Mucosa of descending colon (tissue), 3 donors: ENCODE measurements at regions not wholly inside any gene's neighbourhood (a gene's known extent, or its start where the extent isn't known, plus 50 kb on each side); places are given as distances from the start of the nearest gene placed in this dataset.

Experiments used
- ATAC-seq: fragments of 200-7000 bp; cut with Tn5 transposase; one replicate; pipeline ENCODE4 v1.9.1; 2020; ENCODE audit warnings: mild to moderate bottlenecking, moderate library complexity
- DNase-seq, 3 donors: peaks; one replicate each; pipeline ENCODE4 v3.0.0-alpha.2; 2020
- H3K36me3 ChIP-seq: fragments of 200-600 bp; one replicate; pipeline ENCODE4 v1.8.0; 2021; ENCODE audit warnings: low read depth, mild to moderate bottlenecking
- H3K4me1 ChIP-seq: fragments of 200-600 bp; one replicate; pipeline ENCODE4 v1.8.0; 2021; ENCODE audit warnings: low read depth, mild to moderate bottlenecking
- H3K4me3 ChIP-seq: fragments of 200-600 bp; one replicate; pipeline ENCODE4 v1.8.0; 2021; ENCODE audit warnings: mild to moderate bottlenecking
- H3K9me3 ChIP-seq: fragments of 200-600 bp; one replicate; pipeline ENCODE4 v1.8.0; 2021; ENCODE audit warnings: mild to moderate bottlenecking
- CTCF ChIP-seq: fragments of 200-600 bp; IDR thresholded peaks from one replicate; pipeline ENCODE4 v1.8.0; 2022; ENCODE audit warnings: antibody characterized with exemption, mild to moderate bottlenecking
- intact Hi-C, 2 donors: fragments of 100-400 bp; cut with DNase I in 1 of 2; cut with micrococcal nuclease in 1 of 2; formaldehyde crosslinking; loops; one replicate each; pipeline versions ENCODE4 v1.11.0 to v1.11.1; 2022; cut with DNase I, micrococcal nuclease
- donor health status: DM: no; HTN: no; CAD: no; lungs with moderate emphysema.
- donor health status: DM: no; HTN: no; CAD: no.
- donor health status: DM: no; HTN: yes; CAD: no.

- ATAC-seq (no peak), DNase-seq (no peak)
- no peak overlapping the region for H3K4me3 ChIP-seq
- no peak for TF ChIP-seq CTCF
- H3K9me3 ChIP-seq = no peaks in the 10 kb centered on the region
- intact Hi-C loops = no loop called here
- H3K36me3 ChIP-seq = no peaks in the 10 kb centered on the region
- no peaks in the 10 kb centered on the region for H3K4me1 ChIP-seq
These were observed 212.1 kb upstream of the PPP1R3A start for GRCh38 chr7:114130866-114131265.

- ATAC-seq (no peak), DNase-seq (no peak)
- H3K4me1 ChIP-seq = no peaks in the 10 kb centered on the region
- H3K36me3 ChIP-seq = no peaks in the 10 kb centered on the region
- intact Hi-C loops = no loop called here
- TF ChIP-seq CTCF = no peak
- no peak overlapping the region for H3K4me3 ChIP-seq
- H3K9me3 ChIP-seq = no peaks in the 10 kb centered on the region
These were observed 210.1 kb upstream of the PPP1R3A start for GRCh38 chr7:114128880-114129279.

GRCh38 chr7:114126095-114126494, 207.3 kb upstream of the PPP1R3A start:
- H3K36me3 ChIP-seq = no peaks in the 10 kb centered on the region
- no peak overlapping the region for H3K4me3 ChIP-seq
- intact Hi-C loops = no loop called here
- H3K9me3 ChIP-seq = no peaks in the 10 kb centered on the region
- no peak for DNase-seq
- no peak for TF ChIP-seq CTCF
- ATAC-seq = no peak
- no peaks in the 10 kb centered on the region for H3K4me1 ChIP-seq

DNA sequence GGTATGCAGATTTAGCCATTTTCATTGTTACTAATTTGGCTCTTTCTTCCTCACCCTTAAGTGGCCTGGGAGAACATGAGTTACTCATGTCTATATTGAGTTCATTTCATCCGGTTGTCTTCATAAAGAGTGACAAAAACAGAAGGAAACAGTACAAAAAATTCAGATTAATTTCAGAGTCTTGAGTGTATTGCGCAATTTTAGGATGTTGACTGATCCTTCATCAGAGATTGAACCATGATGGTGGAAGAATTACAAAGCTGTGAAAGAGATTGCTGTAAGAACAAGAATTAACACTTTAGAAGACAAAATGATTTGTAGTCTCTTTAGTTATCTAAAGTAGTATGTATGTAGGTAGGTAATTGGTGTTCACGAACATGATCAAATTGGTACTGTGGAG, 194.0 kb upstream of the PPP1R3A start:
- DNase-seq = no peak
- TF ChIP-seq CTCF = no peak
- Histone ChIP-seq H3K4me1 (no peaks in the 10 kb centered on the region), H3K4me3 (no peak overlapping the region), H3K36me3 (no peaks in the 10 kb centered on the region), H3K9me3 (no peaks in the 10 kb centered on the region)
- intact Hi-C loops = no loop called here
- ATAC-seq = no peak

- no peaks in the 10 kb centered on the region for H3K4me1 ChIP-seq
- no peak overlapping the region for H3K4me3 ChIP-seq
- DNase-seq (no peak), ATAC-seq (no peak)
- no peak for TF ChIP-seq CTCF
- H3K36me3 ChIP-seq = no peaks in the 10 kb centered on the region
- intact Hi-C loops = no loop called here
- no peaks in the 10 kb centered on the region for H3K9me3 ChIP-seq
These were observed 191.9 kb upstream of the PPP1R3A start for GRCh38 chr7:114110666-114111065.

GRCh38 chr7:114109721-114110120, 190.9 kb upstream of the PPP1R3A start:
- no peaks in the 10 kb centered on the region for H3K9me3 ChIP-seq
- no peak for TF ChIP-seq CTCF
- intact Hi-C loops = no loop called here
- DNase-seq (no peak), ATAC-seq (no peak)
- H3K4me1 ChIP-seq = no peaks in the 10 kb centered on the region
- no peak overlapping the region for H3K4me3 ChIP-seq
- no peaks in the 10 kb centered on the region for H3K36me3 ChIP-seq
